K562 (cell line): ENCODE measurements at regions not wholly inside any gene's neighbourhood (a gene's known extent, or its start where the extent isn't known, plus 50 kb on each side); places are given as distances from the start of the nearest gene placed in this dataset.

Source experiments
- ATAC-seq: fragments of 200-7000 bp; cut with Tn5 transposase; 3 replicates; pipeline ENCODE4 v1.9.1; 2020; ENCODE audit warnings: moderate library complexity
- BruUV-seq: library from RNA; stranded (reverse); fragments of 400-500 nt; replicated peaks from 2 replicates; lab custom pipeline; 2021; lab: Mats Ljungman, UMichigan
- CTCF ChIA-PET: fragments of 300-600 bp; formaldehyde crosslinking; extraction: SDS; loops from one replicate; lab custom pipeline; 2021; ENCODE audit warnings: low intra/inter-chr PET ratio; lab: Yijun Ruan, JAX
- POLR2A ChIA-PET: fragments of 300-600, 350-650 bp; sonication (Branson Sonifier 250); formaldehyde crosslinking; extraction: SDS; loops from one replicate; lab custom pipeline; 2021; ENCODE audit warnings: antibody characterized with exemption, inconsistent platforms; lab: Yijun Ruan, JAX
- DNase-seq, 4 experiments: peaks; one replicate each; pipeline versions ENCODE4 v3.0.0 to v3.0.0-alpha.2; 2011 to 2018; ENCODE audit warnings: low spot score in 3 of 4, mixed read lengths in 3 of 4; ENCODE audit errors: extremely low read depth in 1 of 4
- FAIRE-seq: peaks from 2 replicates; lab custom pipeline; 2011; peaks lifted over from hg19 to GRCh38; lab: Jason Lieb, UNC
- H2AFZ ChIP-seq: 2 replicates; pipeline ENCODE4 v1.6.0; 2011; ENCODE audit warnings: low read depth, low read length, control low read depth, inconsistent platforms
- H3K27ac ChIP-seq: fragments of 200-600 bp; 3 replicates; pipeline ENCODE4 v1.8.0; 2011; ENCODE audit warnings: low read depth, mild to moderate bottlenecking, control low read depth, inconsistent platforms, low read length, moderate library complexity, mixed read lengths; ENCODE audit errors: extremely low read depth
- H3K27me3 ChIP-seq, 2 experiments: fragments of 300-600 bp in 1 of 2; 2 replicates in 1 of 2; 3 replicates in 1 of 2; pipeline versions ENCODE4 v1.6.0 to v1.8.0; 2011; ENCODE audit warnings: inconsistent platforms in 2 of 2, low read length in 2 of 2, mild to moderate bottlenecking in 1 of 2, mixed read lengths in 1 of 2, moderate library complexity in 1 of 2; ENCODE audit not compliant: control insufficient read depth in 2 of 2, insufficient read depth in 2 of 2
- H3K36me3 ChIP-seq: fragments of 300-600 bp; 3 replicates; pipeline ENCODE4 v1.8.0; 2011; ENCODE audit warnings: mild to moderate bottlenecking, low read length, inconsistent platforms; ENCODE audit not compliant: control insufficient read depth, insufficient read depth
- H3K4me1 ChIP-seq, 2 experiments: fragments of 200-600 bp in 1 of 2; replicated peaks in 1 of 2; 2 replicates in 1 of 2; 3 replicates in 1 of 2; pipeline versions ENCODE4 v1.5.1 to v1.8.0; 2011; ENCODE audit warnings: inconsistent platforms in 2 of 2, low read length in 2 of 2, mild to moderate bottlenecking in 1 of 2, mixed read lengths in 1 of 2, moderate library complexity in 1 of 2; ENCODE audit not compliant: control insufficient read depth in 2 of 2, insufficient read depth in 2 of 2
- H3K4me2 ChIP-seq: 2 replicates; pipeline ENCODE4 v1.6.1; 2011; ENCODE audit warnings: low read length, control low read depth, inconsistent platforms, mixed read lengths; ENCODE audit not compliant: insufficient read depth
- H3K4me3 ChIP-seq: fragments of 200-600 bp; sonication (generic), shearing (Covaris generic); 2 replicates; pipeline ENCODE4 v1.5.1; 2016; ENCODE audit warnings: control low read depth, inconsistent platforms
- H3K79me2 ChIP-seq: fragments of 200-600 bp; 3 replicates; pipeline ENCODE4 v1.8.0; 2011; ENCODE audit warnings: low read length, inconsistent platforms; ENCODE audit not compliant: control insufficient read depth, insufficient read depth
- H3K9ac ChIP-seq, 2 experiments: 2 replicates each; pipeline versions ENCODE4 v1.6.0 to v1.6.1; 2011; ENCODE audit warnings: low read depth in 2 of 2, low read length in 2 of 2, control low read depth in 1 of 2, inconsistent platforms in 1 of 2, mild to moderate bottlenecking in 1 of 2, mixed read lengths in 1 of 2; ENCODE audit not compliant: insufficient read depth in 1 of 2
- H3K9me1 ChIP-seq: one replicate; pipeline ENCODE4 v1.6.0; 2011; ENCODE audit warnings: inconsistent platforms, mild to moderate bottlenecking, low read length, moderate library complexity; ENCODE audit not compliant: control insufficient read depth, insufficient read depth
- H3K9me3 ChIP-seq: replicated peaks from 2 replicates; pipeline ENCODE4 v1.5.1; 2011; ENCODE audit warnings: low read depth, low read length, inconsistent platforms; ENCODE audit not compliant: control insufficient read depth, insufficient read depth
- H4K20me1 ChIP-seq: replicated peaks from 2 replicates; pipeline ENCODE4 v1.6.1; 2011; ENCODE audit warnings: low read length, inconsistent platforms, mixed read lengths; ENCODE audit not compliant: control insufficient read depth, insufficient read depth
- C11orf30 ChIP-seq: fragments of 450-650 bp; IDR thresholded peaks from 2 replicates; pipeline ENCODE4 v1.6.1; 2016; ENCODE audit warnings: low read depth, mild to moderate bottlenecking
- MAFF ChIP-seq: IDR thresholded peaks from 2 replicates; pipeline ENCODE4 v1.6.1; 2012; ENCODE audit warnings: low read length, improper control_type of control experiment
- MAFK ChIP-seq: IDR thresholded peaks from 2 replicates; pipeline ENCODE4 v1.6.1; 2011; ENCODE audit warnings: low read length, improper control_type of control experiment
- MAX ChIP-seq: sonication (generic); formaldehyde crosslinking; IDR thresholded peaks from 2 replicates; pipeline ENCODE4 v1.9.0; 2022; ENCODE audit warnings: mild to moderate bottlenecking, missing genetic modification reagents
- ZNF212 ChIP-seq: fragments of 450-650 bp; formaldehyde crosslinking; IDR thresholded peaks from 2 replicates; pipeline ENCODE4 v1.4.0; 2020; ENCODE audit warnings: mild to moderate bottlenecking
- ZNF3 ChIP-seq: fragments of 250-450 bp; sonication (Bioruptor Pico); IDR thresholded peaks from 2 replicates; pipeline ENCODE4 v1.5.0; 2021; ENCODE audit warnings: mild to moderate bottlenecking, moderate library complexity
- ZNF316 ChIP-seq: fragments of 450-650 bp; IDR thresholded peaks from 2 replicates; pipeline ENCODE4 v1.6.1; 2016
- ZNF551 ChIP-seq: fragments of 250-450 bp; sonication (Bioruptor Pico); IDR thresholded peaks from 2 replicates; pipeline ENCODE4 v1.5.0; 2021; ENCODE audit warnings: mild to moderate bottlenecking, moderate library complexity
- WGBS: fragments of 100-300 bp; shearing (Covaris generic); methylation state at CpG from one replicate; pipeline ENCODE4 v1.1.6; 2016; ENCODE audit warnings: low coverage, mixed read lengths; ENCODE audit not compliant: insufficient coverage; ENCODE audit errors: missing lambda C conversion rate; 5-methylcytosine and 5-hydroxymethylcytosine counted together
- in situ Hi-C: fragments of 300-500 bp; cut with MboI; formaldehyde crosslinking; loops from 4 replicates; pipeline ENCODE4 v1.15.0; 2018; ENCODE audit warnings: inconsistent platforms, mixed read lengths
- intact Hi-C: fragments of 100-400 bp; cut with micrococcal nuclease; formaldehyde crosslinking; loops from 2 replicates; pipeline ENCODE4 v1.14.2; 2022

GRCh38 chr20:7609251-7609650, 331.0 kb downstream of the HAO1 start:
- Histone ChIP-seq H3K27ac (no peak overlapping the region), H3K4me2 (no peak overlapping the region), H3K9me1 (no peaks in the 10 kb centered on the region), H3K4me3 (no peak overlapping the region), H3K9ac (no peak overlapping the region)
- POLR2A ChIA-PET = no interaction called here
- no peak for DNase-seq
- TF ChIP-seq ZNF316 = peak; percentile 73
- no peak for TF ChIP-seq ZNF551
- TF ChIP-seq MAFK = peak; percentile 77
- TF ChIP-seq MAFF = peak; percentile 61
- TF ChIP-seq C11orf30 = peak; percentile 45; the same call in 1 of the 2 replicates
- TF ChIP-seq, all 486 proteins: peak for 4
- no peaks in the 10 kb centered on the region for H3K79me2 ChIP-seq
- no TSS peak for BruUV-seq
- ATAC-seq = no peak
- CTCF ChIA-PET = no interaction called here
- H3K4me1 ChIP-seq = no peaks in the 10 kb centered on the region
- no peak overlapping the region for H2AFZ ChIP-seq
- intact Hi-C loops = no loop called here
- no peaks in the 10 kb centered on the region for H3K27me3 ChIP-seq
- in situ Hi-C loops = no loop called here
- H3K9me3 ChIP-seq = no peaks in the 10 kb centered on the region
- H4K20me1 ChIP-seq = no peaks in the 10 kb centered on the region
- H3K36me3 ChIP-seq = no peaks in the 10 kb centered on the region
- FAIRE-seq = no peak

- TF ChIP-seq MAX (CRISPR knock-in tag) (no peak), ZNF3 (CRISPR knock-in tag) (no peak), ZNF212 (no peak)
- Histone ChIP-seq H3K79me2 (no peaks in the 10 kb centered on the region), H2AFZ (no peak overlapping the region), H4K20me1 (no peaks in the 10 kb centered on the region), H3K4me3 (no peak overlapping the region), H3K27me3 (no peaks in the 10 kb centered on the region), H3K4me2 (no peak overlapping the region), H3K9ac (no peak overlapping the region), H3K36me3 (no peaks in the 10 kb centered on the region), H3K4me1 (no peaks in the 10 kb centered on the region), H3K27ac (no peak overlapping the region), H3K9me3 (no peaks in the 10 kb centered on the region), H3K9me1 (no peaks in the 10 kb centered on the region)
- no peak for FAIRE-seq
- no peak for ATAC-seq
- ChIA-PET CTCF (no interaction called here), POLR2A (no interaction called here)
- intact Hi-C loops = no loop called here
- in situ Hi-C loops = no loop called here
- BruUV-seq = no TSS peak
- 3% methylated on average over 4 of the region's 4 CpGs for WGBS
- no peak for DNase-seq
Observed at GRCh38 chr20:7610681-7611080, 329.6 kb downstream of the HAO1 start.
